ENCODE measurements at regions not wholly inside any gene's neighbourhood (a gene's known extent, or its start where the extent isn't known, plus 50 kb on each side); places are given as distances from the start of the nearest gene placed in this dataset.

DNA sequence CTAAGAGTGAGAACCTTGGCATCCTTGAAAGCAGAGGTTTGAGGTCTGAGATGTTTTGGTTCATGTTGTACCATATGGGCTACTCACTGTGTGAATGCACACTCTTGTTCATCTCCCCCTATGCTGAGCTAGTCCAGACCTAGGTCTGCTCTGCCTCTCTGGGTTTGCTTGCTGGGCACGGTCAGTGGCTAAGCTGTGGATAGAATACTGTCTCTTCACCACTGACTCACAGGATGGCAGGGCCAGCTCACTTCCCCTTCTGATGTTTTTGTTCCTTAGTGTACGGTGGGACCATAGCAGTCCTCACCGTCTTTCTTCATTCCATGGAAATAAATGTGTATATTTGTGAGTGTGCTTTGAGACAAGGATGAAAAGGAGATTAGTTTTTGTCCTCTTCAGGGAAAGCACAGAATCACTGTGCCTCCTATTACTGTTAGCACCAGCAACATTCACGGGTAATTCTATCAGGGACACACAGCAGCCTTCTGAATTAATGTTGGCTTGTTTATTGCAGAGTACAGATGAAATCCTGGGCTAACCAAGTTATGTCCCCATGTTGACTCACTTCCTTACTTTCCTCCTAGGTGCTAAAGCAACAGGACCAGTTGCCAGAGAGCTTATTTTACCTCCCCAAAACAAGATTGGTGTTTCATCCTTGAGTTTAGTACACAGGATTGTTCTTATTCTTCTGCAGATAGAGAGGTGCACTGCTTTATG, 56.9 kb upstream of the IVNS1ABP start:
- no peak for DNase-seq (ENCODE audit: low read depth in 1 of 2, low spot score in 1 of 2)

DNA sequence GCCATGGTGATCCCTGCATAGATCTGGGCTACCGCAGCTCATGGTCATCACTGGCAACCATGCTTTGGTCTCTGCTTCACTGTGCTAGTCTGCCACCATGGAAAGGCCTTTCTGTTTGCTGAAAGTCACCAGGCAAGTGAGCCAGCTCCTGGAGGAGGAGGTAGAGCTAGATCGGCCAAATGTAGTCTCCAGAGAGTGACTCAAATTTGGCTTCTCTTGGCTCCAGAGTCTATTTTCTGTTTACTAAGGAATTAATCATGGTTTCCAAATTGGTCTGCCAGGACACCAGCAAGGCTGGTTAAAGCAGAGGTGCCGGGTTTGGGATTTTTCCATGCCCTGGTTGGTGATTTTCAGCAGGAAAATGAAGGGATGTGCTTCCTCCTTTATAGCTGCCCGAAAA, 52.7 kb upstream of the IVNS1ABP start:
- DNase-seq (ENCODE audit: low read depth in 1 of 2, low spot score in 1 of 2), result no peak

- DNase-seq (ENCODE audit: low read depth in 1 of 2, low spot score in 1 of 2), result no peak
Observed at GRCh38 chr1:185368913-185369491, 52.0 kb upstream of the IVNS1ABP start.

DNA sequence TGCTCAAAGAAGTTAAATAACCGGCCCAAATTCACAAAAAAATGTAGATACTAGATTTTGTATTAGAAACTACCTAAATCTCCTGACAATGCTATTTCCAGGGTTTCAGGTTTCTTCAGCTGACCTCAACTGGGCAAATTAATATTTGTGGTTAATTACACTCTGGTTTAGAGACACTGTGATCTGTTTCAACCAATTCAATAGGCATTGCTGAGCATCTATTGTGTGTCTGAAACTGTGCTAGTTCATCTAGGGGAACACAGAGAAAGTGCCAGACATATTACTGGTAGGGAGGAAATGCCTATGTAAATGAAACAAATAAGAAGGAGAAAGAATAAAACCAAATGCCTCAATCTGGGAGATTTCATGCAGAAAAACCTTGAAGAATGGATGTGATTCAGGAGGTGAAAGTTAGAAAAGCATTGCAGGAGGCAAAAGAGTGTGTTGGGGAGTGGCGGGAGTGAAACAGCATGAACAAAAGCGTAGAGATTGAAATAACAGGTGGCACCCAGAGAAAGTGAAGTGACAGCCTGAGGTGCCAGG, 51.3 kb upstream of the IVNS1ABP start:
- DNase-seq (ENCODE audit: low read depth in 1 of 2, low spot score in 1 of 2), result no peak

- DNase-seq (ENCODE audit: low read depth in 1 of 2, low spot score in 1 of 2), result no peak
Observed at GRCh38 chr1:185367218-185367617, 50.2 kb upstream of the IVNS1ABP start.

Measured in stimulated activated CD4-positive, alpha-beta T cell treated with anti-CD3 and anti-CD28 coated beads, Interleukin-15, amount 100 ng/mL, for 1 hour (primary cell).